HL-60 (cell line): ENCODE measurements at regions not wholly inside any gene's neighbourhood (a gene's known extent, or its start where the extent isn't known, plus 50 kb on each side); places are given as distances from the start of the nearest gene placed in this dataset.

ENCODE experiments used
- GABPA ChIP-seq: IDR thresholded peaks from 2 replicates; pipeline ENCODE4 v1.6.1; 2012; ENCODE audit warnings: low read depth
- POLR2AphosphoS5 ChIP-seq: IDR thresholded peaks from 2 replicates; pipeline ENCODE4 v1.6.1; 2012; ENCODE audit warnings: low read depth
- SPI1 ChIP-seq: IDR thresholded peaks from 2 replicates; pipeline ENCODE4 v1.6.1; 2012; ENCODE audit warnings: low read depth, mild to moderate bottlenecking, borderline replicate concordance
- TF ChIP-seq, protein P1 (sequence below): IDR thresholded peaks from one replicate; pipeline ENCODE4 v1.5.1; 2011; ENCODE audit warnings: low read length, control low read depth, inconsistent platforms; ENCODE audit not compliant: insufficient read depth
- TF ChIP-seq, protein P2 (sequence below): IDR thresholded peaks from 2 replicates; pipeline ENCODE4 v1.6.1; 2012; ENCODE audit warnings: low read depth; ENCODE audit not compliant: insufficient replicate concordance

DNA sequence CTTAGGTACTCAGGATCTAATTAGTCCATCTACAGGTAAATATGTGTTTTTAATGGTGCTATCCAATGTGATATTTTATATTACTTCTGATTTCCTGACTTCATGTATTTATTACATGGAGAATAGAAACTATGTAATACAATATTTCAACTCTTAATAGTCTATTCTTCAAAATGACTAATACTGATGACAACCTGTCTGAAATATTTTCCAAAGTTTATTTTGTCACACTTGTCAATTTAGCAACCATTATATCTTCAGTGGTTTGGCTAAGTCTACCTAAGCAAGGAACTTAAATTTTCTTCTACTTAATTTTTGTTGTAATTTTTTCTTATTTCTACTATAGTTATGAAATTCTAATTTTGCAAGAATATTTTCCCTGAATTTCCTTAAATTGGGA lies 55.0 kb upstream of the CNTN5 start:
- TF ChIP-seq, protein P1, sequence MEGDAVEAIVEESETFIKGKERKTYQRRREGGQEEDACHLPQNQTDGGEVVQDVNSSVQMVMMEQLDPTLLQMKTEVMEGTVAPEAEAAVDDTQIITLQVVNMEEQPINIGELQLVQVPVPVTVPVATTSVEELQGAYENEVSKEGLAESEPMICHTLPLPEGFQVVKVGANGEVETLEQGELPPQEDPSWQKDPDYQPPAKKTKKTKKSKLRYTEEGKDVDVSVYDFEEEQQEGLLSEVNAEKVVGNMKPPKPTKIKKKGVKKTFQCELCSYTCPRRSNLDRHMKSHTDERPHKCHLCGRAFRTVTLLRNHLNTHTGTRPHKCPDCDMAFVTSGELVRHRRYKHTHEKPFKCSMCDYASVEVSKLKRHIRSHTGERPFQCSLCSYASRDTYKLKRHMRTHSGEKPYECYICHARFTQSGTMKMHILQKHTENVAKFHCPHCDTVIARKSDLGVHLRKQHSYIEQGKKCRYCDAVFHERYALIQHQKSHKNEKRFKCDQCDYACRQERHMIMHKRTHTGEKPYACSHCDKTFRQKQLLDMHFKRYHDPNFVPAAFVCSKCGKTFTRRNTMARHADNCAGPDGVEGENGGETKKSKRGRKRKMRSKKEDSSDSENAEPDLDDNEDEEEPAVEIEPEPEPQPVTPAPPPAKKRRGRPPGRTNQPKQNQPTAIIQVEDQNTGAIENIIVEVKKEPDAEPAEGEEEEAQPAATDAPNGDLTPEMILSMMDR, result no peak
- TF ChIP-seq POLR2AphosphoS5 (no peak), GABPA (no peak), SPI1 (no peak)
- TF ChIP-seq, protein P2, sequence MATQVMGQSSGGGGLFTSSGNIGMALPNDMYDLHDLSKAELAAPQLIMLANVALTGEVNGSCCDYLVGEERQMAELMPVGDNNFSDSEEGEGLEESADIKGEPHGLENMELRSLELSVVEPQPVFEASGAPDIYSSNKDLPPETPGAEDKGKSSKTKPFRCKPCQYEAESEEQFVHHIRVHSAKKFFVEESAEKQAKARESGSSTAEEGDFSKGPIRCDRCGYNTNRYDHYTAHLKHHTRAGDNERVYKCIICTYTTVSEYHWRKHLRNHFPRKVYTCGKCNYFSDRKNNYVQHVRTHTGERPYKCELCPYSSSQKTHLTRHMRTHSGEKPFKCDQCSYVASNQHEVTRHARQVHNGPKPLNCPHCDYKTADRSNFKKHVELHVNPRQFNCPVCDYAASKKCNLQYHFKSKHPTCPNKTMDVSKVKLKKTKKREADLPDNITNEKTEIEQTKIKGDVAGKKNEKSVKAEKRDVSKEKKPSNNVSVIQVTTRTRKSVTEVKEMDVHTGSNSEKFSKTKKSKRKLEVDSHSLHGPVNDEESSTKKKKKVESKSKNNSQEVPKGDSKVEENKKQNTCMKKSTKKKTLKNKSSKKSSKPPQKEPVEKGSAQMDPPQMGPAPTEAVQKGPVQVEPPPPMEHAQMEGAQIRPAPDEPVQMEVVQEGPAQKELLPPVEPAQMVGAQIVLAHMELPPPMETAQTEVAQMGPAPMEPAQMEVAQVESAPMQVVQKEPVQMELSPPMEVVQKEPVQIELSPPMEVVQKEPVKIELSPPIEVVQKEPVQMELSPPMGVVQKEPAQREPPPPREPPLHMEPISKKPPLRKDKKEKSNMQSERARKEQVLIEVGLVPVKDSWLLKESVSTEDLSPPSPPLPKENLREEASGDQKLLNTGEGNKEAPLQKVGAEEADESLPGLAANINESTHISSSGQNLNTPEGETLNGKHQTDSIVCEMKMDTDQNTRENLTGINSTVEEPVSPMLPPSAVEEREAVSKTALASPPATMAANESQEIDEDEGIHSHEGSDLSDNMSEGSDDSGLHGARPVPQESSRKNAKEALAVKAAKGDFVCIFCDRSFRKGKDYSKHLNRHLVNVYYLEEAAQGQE, result no peak
